Liver (tissue), 8 donors: ENCODE measurements at regions not wholly inside any gene's neighbourhood (a gene's known extent, or its start where the extent isn't known, plus 50 kb on each side); places are given as distances from the start of the nearest gene placed in this dataset.

Source experiments
- DNase-seq: peaks from one replicate; pipeline ENCODE4 v3.0.0-alpha.2; 2017; ENCODE audit warnings: low spot score
- H3K27ac ChIP-seq, 2 donors: one replicate each; pipeline ENCODE4 v1.7.0; 2013; ENCODE audit warnings: inconsistent platforms in 2 of 2, low read length in 2 of 2, control low read depth in 1 of 2, low read depth in 1 of 2, mild to moderate bottlenecking in 1 of 2
- H3K27me3 ChIP-seq, 4 donors: one replicate each; pipeline versions ENCODE4 v1.6.1 to v1.7.0; 2013; ENCODE audit warnings: low read length in 3 of 4, inconsistent platforms in 1 of 4, mild to moderate bottlenecking in 1 of 4, moderate library complexity in 1 of 4; ENCODE audit not compliant: control insufficient read depth in 4 of 4, insufficient read depth in 4 of 4
- H3K36me3 ChIP-seq, 4 donors: one replicate each; pipeline versions ENCODE4 v1.6.1 to v1.7.0; 2013; ENCODE audit warnings: low read length in 3 of 4, mild to moderate bottlenecking in 3 of 4, low read depth in 1 of 4, moderate library complexity in 1 of 4; ENCODE audit not compliant: control insufficient read depth in 4 of 4, insufficient read depth in 3 of 4
- H3K4me1 ChIP-seq, 4 donors: one replicate each; pipeline versions ENCODE4 v1.6.1 to v1.7.0; 2013; ENCODE audit warnings: low read length in 3 of 4, mild to moderate bottlenecking in 3 of 4, moderate library complexity in 1 of 4; ENCODE audit not compliant: control insufficient read depth in 4 of 4, insufficient read depth in 4 of 4
- H3K4me3 ChIP-seq, 3 donors: one replicate each; pipeline versions ENCODE4 v1.6.1 to v1.7.0; 2013; ENCODE audit warnings: low read length in 3 of 3, control low read depth in 1 of 3, low read depth in 1 of 3, mild to moderate bottlenecking in 1 of 3
- H3K9ac ChIP-seq, 2 donors: one replicate each; pipeline ENCODE4 v1.7.0; 2013; ENCODE audit warnings: low read length in 2 of 2, mild to moderate bottlenecking in 2 of 2, moderate library complexity in 2 of 2, control low read depth in 1 of 2, low read depth in 1 of 2
- H3K9me3 ChIP-seq, 4 donors: one replicate each; pipeline versions ENCODE4 v1.6.1 to v1.7.0; 2013; ENCODE audit warnings: low read length in 3 of 4; ENCODE audit not compliant: control insufficient read depth in 4 of 4
- ATF3 ChIP-seq: IDR thresholded peaks from 2 replicates; pipeline ENCODE4 v1.6.1; 2016; ENCODE audit warnings: antibody characterized with exemption
- CTCF ChIP-seq: fragments of 150-350 bp; IDR thresholded peaks from 2 replicates; pipeline ENCODE4 v1.5.1; 2017; ENCODE audit warnings: improper control_type of control experiment, low read depth, low read length; ENCODE audit not compliant: missing input control
- EGR1 ChIP-seq, 2 donors: IDR thresholded peaks; 2 replicates each; pipeline ENCODE4 v1.6.1; 2016 to 2018; ENCODE audit warnings: antibody characterized with exemption in 2 of 2, low read depth in 2 of 2
- FOXA1 ChIP-seq: IDR thresholded peaks from 2 replicates; pipeline ENCODE4 v1.6.1; 2016; ENCODE audit warnings: antibody characterized with exemption
- FOXA2 ChIP-seq: IDR thresholded peaks from 2 replicates; pipeline ENCODE4 v1.6.1; 2016; ENCODE audit warnings: antibody characterized with exemption
- GABPA ChIP-seq, 2 donors: IDR thresholded peaks in 1 of 2; conservative IDR thresholded peaks in 1 of 2; 2 replicates each; pipeline ENCODE4 v1.6.1; 2016; ENCODE audit warnings: antibody characterized with exemption in 2 of 2, mild to moderate bottlenecking in 1 of 2, moderate library complexity in 1 of 2
- HNF4A ChIP-seq, 2 donors: conservative IDR thresholded peaks; 2 replicates each; pipeline ENCODE4 v1.6.1; 2016; ENCODE audit warnings: antibody characterized with exemption in 2 of 2, mild to moderate bottlenecking in 2 of 2
- HNF4G ChIP-seq: IDR thresholded peaks from 2 replicates; pipeline ENCODE4 v1.6.1; 2016; ENCODE audit warnings: antibody characterized with exemption
- JUND ChIP-seq, 2 donors: IDR thresholded peaks; 2 replicates each; pipeline ENCODE4 v1.6.1; 2016; ENCODE audit warnings: antibody characterized with exemption in 2 of 2
- NR2F2 ChIP-seq: IDR thresholded peaks from 2 replicates; pipeline ENCODE4 v1.6.1; 2016; ENCODE audit warnings: antibody characterized with exemption
- RAD21 ChIP-seq, 2 donors: IDR thresholded peaks; 2 replicates each; pipeline ENCODE4 v1.6.1; 2016; ENCODE audit warnings: antibody characterized with exemption in 2 of 2, mild to moderate bottlenecking in 2 of 2
- REST ChIP-seq: IDR thresholded peaks from 2 replicates; pipeline ENCODE4 v1.6.1; 2016; ENCODE audit warnings: antibody characterized with exemption, mild to moderate bottlenecking
- RXRA ChIP-seq, 2 donors: IDR thresholded peaks; 2 replicates each; pipeline ENCODE4 v1.6.1; 2017 to 2018; ENCODE audit warnings: antibody characterized with exemption in 2 of 2, mild to moderate bottlenecking in 1 of 2
- SP1 ChIP-seq: IDR thresholded peaks from 2 replicates; pipeline ENCODE4 v1.6.1; 2018; ENCODE audit warnings: antibody characterized with exemption, mild to moderate bottlenecking
- TAF1 ChIP-seq: conservative IDR thresholded peaks from 2 replicates; pipeline ENCODE4 v1.6.1; 2016; ENCODE audit warnings: antibody characterized with exemption, mild to moderate bottlenecking
- YY1 ChIP-seq: IDR thresholded peaks from 2 replicates; pipeline ENCODE4 v1.6.1; 2016; ENCODE audit warnings: antibody characterized with exemption, mild to moderate bottlenecking
- ZBTB33 ChIP-seq: IDR thresholded peaks from 2 replicates; pipeline ENCODE4 v1.6.1; 2016; ENCODE audit warnings: antibody characterized with exemption
- WGBS: extraction: QIAGEN DNeasy Blood & Tissue Kit; methylation state at CpG from one replicate; pipeline ENCODE4 v1.1.7; 2013; 5-methylcytosine and 5-hydroxymethylcytosine counted together
- TF ChIP-seq, protein P1 (sequence below): IDR thresholded peaks from 2 replicates; pipeline ENCODE4 v1.6.1; 2016; ENCODE audit warnings: antibody characterized with exemption
- donor health status: healthy.
- donor health status: healthy.
- donor health status: healthy.
- donor health status: healthy.
- donor health status: healthy.

- no peaks in the 10 kb centered on the region for H3K36me3 ChIP-seq
- 62% methylated on average over 6 of the region's 6 CpGs for WGBS
- TF ChIP-seq GABPA (IDR thresholded peaks at IDR 0.05 in 1 of 2, conservative IDR thresholded peaks at IDR 0.05 in 1 of 2) (no peak), TAF1 (no peak)
Observed at GRCh38 chr12:127473766-127474165, 793.2 kb upstream of the TMEM132C start.

GRCh38 chr12:127479256-127479655 lies 787.7 kb upstream of the TMEM132C start:
- WGBS: 87% methylated on average over 5 of the region's 5 CpGs
- DNase-seq: no peak
- no peak overlapping the region for H3K4me3 ChIP-seq
- H3K27ac ChIP-seq: no peak overlapping the region
- no peaks in the 10 kb centered on the region for H3K27me3 ChIP-seq
- no peak overlapping the region for H3K9ac ChIP-seq
- no peaks in the 10 kb centered on the region for H3K9me3 ChIP-seq
- H3K36me3 ChIP-seq: no peaks in the 10 kb centered on the region
- TF ChIP-seq RAD21 (IDR thresholded peaks at IDR 0.05) (no peak), FOXA1 (no peak), ATF3 (no peak)
- no peaks in the 10 kb centered on the region for H3K4me1 ChIP-seq

More at GRCh38 chr12:127473766-127474165, 793.2 kb upstream of the TMEM132C start:
- Histone ChIP-seq H3K9ac (no peak overlapping the region), H3K4me1 (no peaks in the 10 kb centered on the region), H3K27me3 (no peaks in the 10 kb centered on the region), H3K27ac (no peak overlapping the region), H3K9me3 (no peaks in the 10 kb centered on the region), H3K4me3 (no peak overlapping the region)
- DNase-seq: no peak

GRCh38 chr12:127480775-127481314 lies 786.1 kb upstream of the TMEM132C start:
- no peak overlapping the region for H3K9ac ChIP-seq
- H3K27ac ChIP-seq: no peak overlapping the region
- H3K9me3 ChIP-seq: no peaks in the 10 kb centered on the region
- no peaks in the 10 kb centered on the region for H3K36me3 ChIP-seq
- TF ChIP-seq EGR1 (IDR thresholded peaks at IDR 0.05; ENCODE audit: low read depth in 2 of 2): no peak
- no peak for TF ChIP-seq HNF4A (conservative IDR thresholded peaks at IDR 0.05)
- TF ChIP-seq FOXA1: no peak
- no peak for TF ChIP-seq ATF3
- no peak for TF ChIP-seq RXRA (IDR thresholded peaks at IDR 0.05)
- no peak for TF ChIP-seq REST
- TF ChIP-seq NR2F2: no peak
- TF ChIP-seq SP1: no peak
- TF ChIP-seq TAF1: no peak
- TF ChIP-seq GABPA (IDR thresholded peaks at IDR 0.05 in 1 of 2, conservative IDR thresholded peaks at IDR 0.05 in 1 of 2): no peak
- TF ChIP-seq JUND (IDR thresholded peaks at IDR 0.05): no peak
- TF ChIP-seq ZBTB33: no peak
- TF ChIP-seq YY1: no peak
- TF ChIP-seq, protein P1, sequence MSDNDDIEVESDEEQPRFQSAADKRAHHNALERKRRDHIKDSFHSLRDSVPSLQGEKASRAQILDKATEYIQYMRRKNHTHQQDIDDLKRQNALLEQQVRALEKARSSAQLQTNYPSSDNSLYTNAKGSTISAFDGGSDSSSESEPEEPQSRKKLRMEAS: no peak
- no peak for TF ChIP-seq FOXA2
- TF ChIP-seq RAD21 (IDR thresholded peaks at IDR 0.05): no peak
- TF ChIP-seq CTCF: no peak
- TF ChIP-seq HNF4G: no peak
- H3K4me3 ChIP-seq: no peak overlapping the region
- WGBS: 74% methylated on average over 5 of the region's 5 CpGs
- no peaks in the 10 kb centered on the region for H3K4me1 ChIP-seq
- H3K27me3 ChIP-seq: no peaks in the 10 kb centered on the region
- no peak for DNase-seq
